ENCODE measurements at regions not wholly inside any gene's neighbourhood (a gene's known extent, or its start where the extent isn't known, plus 50 kb on each side); places are given as distances from the start of the nearest gene placed in this dataset.

DNA sequence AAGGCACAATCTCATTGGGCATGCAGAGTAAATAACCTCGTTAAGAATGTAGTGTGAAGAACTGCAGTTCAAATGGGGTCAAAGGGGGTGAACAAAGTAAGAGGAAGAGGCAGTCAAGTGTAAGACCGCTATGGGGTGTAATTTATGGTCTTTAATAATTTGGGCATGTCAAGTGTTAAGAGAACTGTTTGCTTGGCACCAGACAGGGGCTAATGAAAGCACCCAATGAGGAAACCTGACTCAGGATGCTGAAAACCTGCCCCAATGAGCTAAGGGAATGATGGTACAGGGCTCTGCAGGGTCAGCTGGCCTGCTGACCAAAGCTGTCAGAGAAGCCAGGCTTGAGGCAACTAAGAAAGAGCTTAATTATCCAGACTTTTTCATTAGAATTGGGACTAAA, 368.1 kb downstream of the DTWD2 start:
- TF ChIP-seq CTCF (IDR thresholded peaks at IDR 0.05) (no peak), POLR2A (IDR thresholded peaks at IDR 0.05) (no peak)
